Thymus (tissue), 11 donors: ENCODE measurements at regions not wholly inside any gene's neighbourhood (a gene's known extent, or its start where the extent isn't known, plus 50 kb on each side); places are given as distances from the start of the nearest gene placed in this dataset.

Experiments
- DNase-seq, 9 donors: peaks; one replicate each; pipeline ENCODE4 v3.0.0-alpha.2; 2013; ENCODE audit warnings: low spot score in 9 of 9, low read depth in 6 of 9, missing footprints in 1 of 9
- H3K27ac ChIP-seq, 2 donors: one replicate each; pipeline ENCODE4 v1.5.1; 2013; ENCODE audit warnings: control low read depth in 1 of 2, low read depth in 1 of 2, low read length in 1 of 2, mild to moderate bottlenecking in 1 of 2, moderate library complexity in 1 of 2
- H3K27me3 ChIP-seq, 2 donors: one replicate each; pipeline ENCODE4 v1.5.1; 2013; ENCODE audit warnings: low read length in 1 of 2; ENCODE audit not compliant: control insufficient read depth in 2 of 2, insufficient read depth in 1 of 2
- H3K36me3 ChIP-seq, 2 donors: one replicate each; pipeline ENCODE4 v1.5.1; 2013; ENCODE audit warnings: low read length in 1 of 2, mild to moderate bottlenecking in 1 of 2, moderate library complexity in 1 of 2; ENCODE audit not compliant: control insufficient read depth in 2 of 2, insufficient read depth in 2 of 2
- H3K4me1 ChIP-seq, 2 donors: one replicate each; pipeline ENCODE4 v1.5.1; 2013; ENCODE audit warnings: low read length in 2 of 2; ENCODE audit not compliant: control insufficient read depth in 2 of 2, insufficient read depth in 2 of 2
- H3K4me3 ChIP-seq, 2 donors: one replicate each; pipeline ENCODE4 v1.5.1; 2013; ENCODE audit warnings: low read length in 2 of 2, control low read depth in 1 of 2, mild to moderate bottlenecking in 1 of 2
- H3K9me3 ChIP-seq, 2 donors: one replicate each; pipeline ENCODE4 v1.5.1; 2013; ENCODE audit warnings: low read length in 1 of 2, mild to moderate bottlenecking in 1 of 2; ENCODE audit not compliant: control insufficient read depth in 2 of 2, insufficient read depth in 1 of 2
- WGBS: extraction: QIAGEN DNeasy Blood & Tissue Kit; methylation state at CpG from one replicate; pipeline ENCODE4 v1.1.7; 2013; 5-methylcytosine and 5-hydroxymethylcytosine counted together
- donor health status: healthy.

DNA sequence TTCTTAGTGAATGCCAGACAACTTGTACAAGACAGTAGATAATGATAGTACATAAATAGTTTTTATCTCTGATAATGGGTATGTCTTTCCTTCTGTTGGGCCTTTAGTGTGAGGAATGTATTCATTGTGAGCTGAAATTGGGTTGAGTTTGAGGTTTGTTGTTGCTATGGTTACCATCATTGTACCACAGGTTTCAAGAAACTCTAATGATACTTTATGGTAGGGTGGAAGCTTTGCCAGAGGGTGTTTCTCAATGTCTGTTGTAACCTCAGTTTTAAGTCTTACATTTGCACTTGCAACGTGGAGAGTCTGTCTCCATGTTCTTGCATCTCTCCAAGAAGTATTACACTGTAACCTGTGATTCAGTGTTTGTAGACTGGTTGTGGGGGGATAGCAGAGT, 1550.1 kb downstream of the MAT2B start:
- 84% methylated on average over 1 of the region's 1 CpG for WGBS
- Histone ChIP-seq H3K36me3 (no peaks in the 10 kb centered on the region), H3K27me3 (no peaks in the 10 kb centered on the region), H3K4me1 (no peaks in the 10 kb centered on the region), H3K4me3 (no peak overlapping the region), H3K27ac (no peak overlapping the region), H3K9me3 (no peaks in the 10 kb centered on the region)
- DNase-seq: no peak

DNA sequence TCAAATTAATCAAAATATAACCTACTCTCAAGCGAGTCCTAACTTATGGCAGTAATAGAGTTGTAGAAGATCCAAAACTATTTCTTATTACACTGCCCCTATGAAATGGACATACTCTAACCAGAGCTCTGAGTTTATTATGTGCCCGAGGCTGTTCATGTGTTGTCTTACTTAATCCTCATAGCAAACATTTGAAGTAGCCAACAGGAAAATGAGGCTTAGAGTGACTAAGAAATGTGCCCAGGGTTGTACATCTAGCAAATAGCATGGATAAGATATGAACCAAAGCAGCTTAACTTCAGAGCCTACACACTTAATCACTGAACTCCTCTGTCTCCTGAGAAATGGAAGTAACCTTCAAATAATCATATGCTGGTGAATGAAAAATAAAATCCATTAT, 1551.7 kb downstream of the MAT2B start:
- 97% methylated on average over 2 of the region's 2 CpGs for WGBS
- Histone ChIP-seq H3K9me3 (no peaks in the 10 kb centered on the region), H3K4me3 (no peak overlapping the region), H3K36me3 (no peaks in the 10 kb centered on the region), H3K27ac (no peak overlapping the region), H3K4me1 (no peaks in the 10 kb centered on the region), H3K27me3 (no peaks in the 10 kb centered on the region)
- DNase-seq: no peak

DNA sequence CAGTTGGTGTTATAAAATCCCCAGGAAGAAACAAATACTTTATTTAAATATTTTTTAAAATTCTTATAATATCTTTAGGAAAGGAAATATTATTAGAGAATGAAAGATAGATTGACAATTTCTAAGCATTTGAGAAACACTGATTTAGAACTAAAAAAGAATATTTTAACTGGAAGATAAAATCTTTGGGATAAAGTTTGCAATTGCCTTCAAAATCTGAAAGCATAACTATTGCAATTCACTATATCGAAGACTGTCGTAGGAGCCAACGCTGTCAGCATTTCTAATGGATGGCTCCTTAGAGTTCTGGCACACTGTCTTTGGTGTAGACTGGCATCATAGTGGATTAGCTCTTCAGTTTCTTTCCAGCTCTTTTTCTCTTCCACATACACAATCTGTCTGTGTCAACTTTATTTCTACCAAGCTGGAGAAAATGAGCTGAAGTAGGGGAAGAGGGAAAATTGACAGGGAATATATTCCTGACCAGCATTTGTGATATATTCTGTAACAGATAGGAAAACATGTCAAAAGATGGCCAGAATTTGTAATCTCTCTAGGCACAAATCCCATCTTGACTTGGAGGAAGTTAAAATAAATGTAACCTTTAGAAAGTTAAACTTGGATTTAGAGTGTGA, 1561.4 kb downstream of the MAT2B start:
- Histone ChIP-seq H3K9me3 (peaks cover 0 to 2% of the 10 kb centered on the region in 2 donors), H3K27ac (no peak overlapping the region), H3K4me1 (no peaks in the 10 kb centered on the region), H3K4me3 (no peak overlapping the region), H3K36me3 (no peaks in the 10 kb centered on the region), H3K27me3 (no peaks in the 10 kb centered on the region)
- no peak for DNase-seq
- WGBS: 95% methylated on average over 3 of the region's 3 CpGs

DNA sequence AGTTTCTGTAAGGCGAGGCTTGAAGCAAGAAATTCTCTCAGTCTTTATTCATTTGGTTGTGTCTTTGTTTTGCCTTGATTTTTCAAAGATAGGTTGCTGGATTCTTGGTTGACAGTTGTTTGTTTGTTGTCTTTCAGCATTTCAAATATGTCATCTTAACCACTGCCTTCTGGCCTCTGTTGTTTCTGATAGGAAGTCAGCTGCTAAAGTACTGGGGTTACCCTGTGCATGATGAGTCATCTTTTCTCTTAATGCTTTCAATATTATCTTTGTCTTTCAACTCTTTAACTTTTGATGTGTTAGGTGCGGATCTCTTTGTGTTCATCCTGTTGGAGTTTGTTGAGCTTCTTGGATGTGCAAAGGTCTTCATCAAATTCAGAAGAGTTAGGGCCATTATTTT, 1571.3 kb downstream of the MAT2B start:
- DNase-seq: no peak
- H3K36me3 ChIP-seq: no peaks in the 10 kb centered on the region
- H3K27me3 ChIP-seq: no peaks in the 10 kb centered on the region
- H3K4me3 ChIP-seq: no peak overlapping the region
- no peaks in the 10 kb centered on the region for H3K4me1 ChIP-seq
- WGBS: 79% methylated on average over 2 of the region's 2 CpGs
- H3K27ac ChIP-seq: no peak overlapping the region
- H3K9me3 ChIP-seq: no peaks in the 10 kb centered on the region

DNA sequence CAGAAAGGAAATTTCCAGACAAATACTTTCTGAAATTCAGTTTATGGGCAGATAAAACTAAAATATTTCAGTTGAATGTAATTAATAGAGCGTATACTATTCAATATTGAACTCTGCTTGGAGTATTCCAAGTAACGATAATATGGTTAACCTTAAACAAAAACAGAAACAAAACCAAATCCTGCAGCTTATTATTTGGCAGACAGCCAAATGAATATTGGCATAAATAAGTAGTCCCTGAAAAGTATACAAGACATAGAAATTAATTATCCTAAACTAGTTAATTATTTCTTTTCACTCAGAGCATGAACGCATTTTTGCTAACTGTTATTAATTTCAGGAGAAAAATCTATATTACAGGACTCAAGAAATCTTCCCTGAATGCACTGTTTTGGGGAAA, 1574.0 kb downstream of the MAT2B start:
- no peak overlapping the region for H3K4me3 ChIP-seq
- H3K4me1 ChIP-seq: no peaks in the 10 kb centered on the region
- WGBS: 84% methylated on average over 3 of the region's 3 CpGs
- no peak for DNase-seq
- H3K36me3 ChIP-seq: no peaks in the 10 kb centered on the region
- H3K9me3 ChIP-seq: no peaks in the 10 kb centered on the region
- H3K27me3 ChIP-seq: no peaks in the 10 kb centered on the region
- H3K27ac ChIP-seq: no peak overlapping the region

GRCh38 chr5:165083394-165083793, 1578.0 kb downstream of the MAT2B start:
- H3K4me1 ChIP-seq: no peaks in the 10 kb centered on the region
- no peaks in the 10 kb centered on the region for H3K27me3 ChIP-seq
- no peaks in the 10 kb centered on the region for H3K36me3 ChIP-seq
- no peaks in the 10 kb centered on the region for H3K9me3 ChIP-seq
- no peak for DNase-seq
- H3K4me3 ChIP-seq: no peak overlapping the region
- H3K27ac ChIP-seq: no peak overlapping the region
- WGBS: 83% methylated on average over 1 of the region's 1 CpG

DNA sequence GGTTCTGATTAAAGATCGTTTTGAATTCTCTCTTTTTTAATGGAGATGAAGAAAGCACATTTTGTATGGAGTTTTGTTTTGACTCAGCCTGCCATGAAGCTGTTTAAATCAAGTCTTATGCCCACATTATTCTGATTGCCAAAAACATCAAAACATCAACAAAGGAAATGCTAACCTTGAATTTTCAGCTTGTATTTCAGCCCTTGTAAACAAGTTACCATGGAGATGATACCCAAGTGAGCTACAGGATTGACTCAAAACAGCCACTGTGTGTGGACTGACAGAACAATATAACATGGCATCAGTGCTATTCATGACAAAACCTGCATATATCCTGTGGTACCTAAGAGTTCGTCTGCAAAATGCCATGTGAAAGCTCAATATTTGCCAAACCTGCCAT, 1581.0 kb downstream of the MAT2B start:
- no peak overlapping the region for H3K27ac ChIP-seq
- H3K36me3 ChIP-seq: no peaks in the 10 kb centered on the region
- 93% methylated on average over 2 of the region's 2 CpGs for WGBS
- no peaks in the 10 kb centered on the region for H3K27me3 ChIP-seq
- no peak for DNase-seq
- no peaks in the 10 kb centered on the region for H3K4me1 ChIP-seq
- H3K4me3 ChIP-seq: no peak overlapping the region
- H3K9me3 ChIP-seq: no peaks in the 10 kb centered on the region

- 96% methylated on average over 1 of the region's 1 CpG for WGBS
- DNase-seq: no peak
- Histone ChIP-seq H3K27ac (no peak overlapping the region), H3K4me1 (no peaks in the 10 kb centered on the region), H3K36me3 (no peaks in the 10 kb centered on the region), H3K9me3 (peaks cover 1 to 11% of the 10 kb centered on the region in 2 donors), H3K27me3 (no peaks in the 10 kb centered on the region), H3K4me3 (no peak overlapping the region)
Observed at GRCh38 chr5:165094782-165095181, 1589.4 kb downstream of the MAT2B start.

DNA sequence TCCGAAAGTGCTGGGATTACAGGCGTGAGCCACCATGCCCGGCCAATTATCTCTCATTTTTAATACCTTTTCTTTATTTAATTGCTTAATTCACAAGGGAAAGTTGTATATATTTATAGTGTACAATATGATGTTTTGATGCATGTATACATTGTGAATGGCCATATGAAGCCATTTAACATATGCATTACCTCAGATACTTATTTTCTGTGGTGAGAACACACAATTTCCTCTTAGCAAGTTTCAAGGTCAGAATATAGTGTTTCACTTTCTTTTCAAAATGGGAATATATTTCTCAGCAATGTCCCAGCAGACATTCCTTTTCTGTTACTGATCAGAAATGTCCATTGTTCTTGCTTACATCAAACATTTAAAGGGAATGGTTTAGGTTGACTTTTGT, 1596.3 kb downstream of the MAT2B start:
- H3K4me3 ChIP-seq: no peak overlapping the region
- no peak overlapping the region for H3K27ac ChIP-seq

GRCh38 chr5:165104611-165105010, 1599.2 kb downstream of the MAT2B start:
- H3K27me3 ChIP-seq: no peaks in the 10 kb centered on the region
- H3K27ac ChIP-seq: no peak overlapping the region
- peaks cover 0 to 5% of the 10 kb centered on the region in 2 donors for H3K9me3 ChIP-seq
- 98% methylated on average over 4 of the region's 4 CpGs for WGBS
- no peaks in the 10 kb centered on the region for H3K36me3 ChIP-seq
- H3K4me1 ChIP-seq: no peaks in the 10 kb centered on the region
- no peak overlapping the region for H3K4me3 ChIP-seq
- no peak for DNase-seq

More for the DNA sequence above, 1596.3 kb downstream of the MAT2B start:
- H3K27me3 ChIP-seq: no peaks in the 10 kb centered on the region
- no peaks in the 10 kb centered on the region for H3K36me3 ChIP-seq
- DNase-seq: no peak
- no peaks in the 10 kb centered on the region for H3K4me1 ChIP-seq
- H3K9me3 ChIP-seq: peaks cover 1 to 14% of the 10 kb centered on the region in 2 donors
- WGBS: 83% methylated on average over 3 of the region's 3 CpGs
